Activated CD8-positive, alpha-beta memory T cell treated with anti-CD3 and anti-CD28 coated beads for 48 hours (primary cell): ENCODE measurements at regions not wholly inside any gene's neighbourhood (a gene's known extent, or its start where the extent isn't known, plus 50 kb on each side); places are given as distances from the start of the nearest gene placed in this dataset.
"Not testable (repeated sequence)": the region's sequence is repeated elsewhere in the genome, so short reads cannot be mapped to it uniquely, and the experiment has no call there.

Experiments used
- DNase-seq, 3 experiments: peaks; one replicate each; pipeline ENCODE4 v3.0.0-alpha.2; 2020; ENCODE audit warnings: low read depth in 2 of 3, low spot score in 2 of 3

DNA sequence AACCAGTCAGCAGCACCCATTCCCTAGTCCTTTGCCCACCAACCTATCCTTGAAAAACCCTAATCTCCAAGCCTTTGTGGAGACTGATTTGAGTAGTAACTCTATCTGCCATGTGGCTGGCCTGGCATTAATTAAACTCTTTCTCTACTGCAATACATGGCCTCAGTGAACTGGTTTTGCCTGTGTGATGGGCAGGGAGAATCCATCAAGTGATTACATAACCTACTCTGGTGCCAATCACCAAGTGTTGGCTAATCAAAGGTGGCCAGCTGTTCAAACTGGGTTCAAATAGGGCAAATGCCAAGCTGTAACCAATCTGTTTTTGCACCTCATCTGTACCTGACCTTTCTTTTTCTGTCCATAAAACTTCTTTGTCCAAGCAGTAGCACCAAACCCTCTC lies 139.8 kb upstream of the XPO1 start:
- no peak for DNase-seq

DNA sequence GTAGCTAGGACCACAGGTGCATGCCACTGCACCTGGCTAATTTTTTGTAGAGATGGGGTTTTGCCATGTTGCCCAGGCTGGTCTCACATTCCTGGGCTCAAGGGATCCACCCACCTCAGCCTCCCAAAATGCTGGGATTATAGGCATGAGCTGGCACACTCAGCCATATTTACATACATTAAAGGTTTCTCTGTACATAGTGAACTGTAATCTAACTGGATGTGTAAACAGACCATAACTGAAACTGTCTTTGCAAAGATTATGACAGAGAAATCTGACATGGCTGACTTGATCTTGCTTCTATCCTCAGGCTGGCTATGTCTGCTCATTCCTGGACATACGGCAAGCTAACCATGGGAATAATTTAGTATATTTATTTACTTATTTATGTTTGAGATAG lies 139.2 kb upstream of the XPO1 start:
- DNase-seq, result no peak

DNA sequence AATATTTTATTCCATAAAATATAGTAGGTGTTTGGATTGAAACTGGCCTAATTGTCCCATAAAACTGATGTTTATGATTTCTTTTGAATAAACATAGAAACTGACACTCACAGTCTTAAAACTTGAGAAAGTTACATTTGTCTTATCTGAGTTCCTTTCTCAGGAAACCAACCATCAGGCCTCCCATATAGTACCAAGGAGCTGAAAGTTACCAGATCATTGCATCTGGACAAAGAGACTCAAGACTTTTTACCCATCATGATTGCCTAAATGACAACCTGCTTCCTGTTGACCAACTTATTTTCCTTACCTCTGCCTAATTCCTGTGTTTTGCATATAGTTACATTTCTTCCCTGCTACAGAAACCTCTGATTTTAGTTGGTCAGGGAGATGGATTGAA lies 137.0 kb upstream of the XPO1 start:
- DNase-seq, result no peak

DNA sequence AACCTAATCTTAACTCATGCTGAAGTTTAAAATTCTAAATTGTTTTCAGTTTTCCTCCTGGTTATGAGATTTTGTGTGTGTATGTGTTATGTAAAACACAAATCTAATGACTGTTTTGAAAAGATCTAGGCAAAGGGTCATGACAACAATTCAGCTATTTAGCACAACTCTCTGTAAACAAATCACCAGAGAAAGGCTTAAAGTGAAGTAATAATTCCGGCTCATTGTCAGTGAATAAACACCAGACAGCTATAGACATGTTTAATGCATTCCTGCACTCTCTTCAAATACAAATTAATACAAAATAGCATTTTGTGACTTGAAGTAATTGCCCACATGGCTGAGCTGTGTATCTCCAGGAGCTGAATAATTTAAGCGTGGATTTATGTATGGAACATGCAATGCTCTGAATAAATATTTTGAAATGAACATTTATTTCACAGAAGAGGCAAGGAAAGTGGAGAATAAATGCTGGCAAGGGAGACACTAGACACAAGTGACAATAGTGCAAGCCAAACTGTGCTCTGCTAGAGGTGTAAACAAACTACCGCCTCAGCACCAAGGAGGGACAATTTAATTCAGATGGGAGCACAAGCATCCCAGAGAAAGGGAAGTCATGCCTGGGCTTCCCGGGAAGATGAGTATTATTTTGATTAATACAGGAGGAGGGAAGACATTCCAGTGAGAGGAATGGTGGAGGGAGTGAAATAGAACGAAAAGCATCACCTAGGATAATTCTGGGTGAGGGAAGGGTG lies 133.6 kb upstream of the XPO1 start:
- no peak for DNase-seq

DNA sequence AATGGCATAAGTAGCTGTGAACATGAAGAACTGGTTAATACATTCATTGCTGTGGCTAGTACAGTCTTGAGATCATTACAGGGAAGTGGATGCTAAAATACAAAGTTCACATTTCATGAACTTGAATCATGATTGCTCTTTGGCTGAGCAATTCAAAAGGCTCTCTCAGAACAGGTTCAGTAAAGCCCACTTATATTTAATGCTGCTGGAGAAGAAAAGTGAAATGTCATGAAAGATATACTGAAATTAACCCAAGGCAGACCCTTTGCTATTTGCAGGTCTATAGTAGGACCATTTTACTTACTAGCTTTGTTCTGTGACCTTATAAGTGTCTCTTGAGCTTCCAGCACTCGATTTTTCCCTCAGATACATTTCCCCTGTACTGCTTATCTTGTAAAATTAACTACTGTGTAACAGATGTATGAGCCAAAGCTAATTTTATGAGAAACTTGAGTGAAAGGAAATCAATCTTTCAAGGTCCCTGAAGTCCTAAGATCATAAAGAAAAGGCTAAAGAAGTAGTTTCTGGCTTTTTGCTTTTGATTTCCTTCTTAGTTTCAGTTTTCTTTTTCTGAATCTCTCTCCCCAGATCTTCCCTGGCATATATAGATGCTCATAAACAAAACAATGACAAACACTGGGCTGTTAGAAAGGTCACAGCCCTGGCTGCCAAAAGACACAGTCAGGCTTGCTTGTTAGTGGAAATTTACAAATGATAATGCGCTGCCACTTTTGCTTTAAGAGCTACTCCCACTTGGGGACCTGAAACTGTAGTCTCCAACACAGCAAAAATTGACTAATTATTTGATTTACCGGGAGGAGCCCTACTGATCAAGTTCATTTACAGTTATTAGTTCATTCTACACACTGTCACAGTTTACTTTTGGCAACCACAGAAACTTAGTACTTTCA lies 132.7 kb upstream of the XPO1 start:
- no peak for DNase-seq

GRCh38 chr2:61664190-61664589 lies 126.0 kb upstream of the XPO1 start:
- no peak for DNase-seq

- no peak for DNase-seq
Observed at GRCh38 chr2:61662990-61663389, 124.8 kb upstream of the XPO1 start.

DNA sequence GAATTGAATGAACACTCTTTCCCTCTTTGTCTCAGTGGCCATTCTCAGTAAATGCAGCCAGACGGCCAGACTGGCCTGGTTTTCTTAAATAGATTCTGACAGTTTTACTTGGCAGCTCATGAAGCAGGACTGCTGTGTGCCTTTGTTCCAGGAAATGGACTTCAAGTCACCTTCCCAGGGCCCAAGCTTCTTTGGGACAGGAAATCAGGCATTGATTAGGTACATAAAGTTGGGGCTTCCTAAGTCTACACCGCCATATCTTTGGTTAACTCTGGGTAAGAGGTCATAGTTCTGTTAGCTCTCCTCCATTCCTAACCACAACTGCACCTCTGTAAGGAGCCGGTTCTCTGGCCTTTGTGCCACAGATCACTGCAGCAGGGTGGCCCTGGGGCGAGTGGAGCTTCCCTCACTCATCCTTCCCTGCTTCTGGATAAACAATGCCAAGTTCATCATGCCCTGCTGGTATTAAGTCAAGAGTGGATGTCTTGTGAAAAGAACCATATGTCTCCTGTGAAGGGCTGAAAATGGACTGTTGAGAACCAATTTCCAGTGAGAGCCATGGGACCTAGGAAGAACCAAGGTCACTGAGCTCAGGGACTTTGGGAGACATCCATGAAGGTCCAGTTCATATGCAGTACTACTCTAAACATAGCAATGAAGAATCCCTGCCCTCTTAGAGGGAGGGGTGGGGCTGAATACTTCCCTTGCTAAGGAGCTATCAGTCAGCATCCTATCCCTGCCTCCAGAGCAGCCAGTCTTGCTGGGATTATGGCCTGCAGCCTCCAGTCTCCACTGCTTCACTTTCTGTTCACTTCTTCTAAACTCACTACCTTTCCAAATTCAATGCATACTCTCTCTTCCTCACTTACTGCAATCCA lies 122.6 kb upstream of the XPO1 start:
- no peak for DNase-seq

DNA sequence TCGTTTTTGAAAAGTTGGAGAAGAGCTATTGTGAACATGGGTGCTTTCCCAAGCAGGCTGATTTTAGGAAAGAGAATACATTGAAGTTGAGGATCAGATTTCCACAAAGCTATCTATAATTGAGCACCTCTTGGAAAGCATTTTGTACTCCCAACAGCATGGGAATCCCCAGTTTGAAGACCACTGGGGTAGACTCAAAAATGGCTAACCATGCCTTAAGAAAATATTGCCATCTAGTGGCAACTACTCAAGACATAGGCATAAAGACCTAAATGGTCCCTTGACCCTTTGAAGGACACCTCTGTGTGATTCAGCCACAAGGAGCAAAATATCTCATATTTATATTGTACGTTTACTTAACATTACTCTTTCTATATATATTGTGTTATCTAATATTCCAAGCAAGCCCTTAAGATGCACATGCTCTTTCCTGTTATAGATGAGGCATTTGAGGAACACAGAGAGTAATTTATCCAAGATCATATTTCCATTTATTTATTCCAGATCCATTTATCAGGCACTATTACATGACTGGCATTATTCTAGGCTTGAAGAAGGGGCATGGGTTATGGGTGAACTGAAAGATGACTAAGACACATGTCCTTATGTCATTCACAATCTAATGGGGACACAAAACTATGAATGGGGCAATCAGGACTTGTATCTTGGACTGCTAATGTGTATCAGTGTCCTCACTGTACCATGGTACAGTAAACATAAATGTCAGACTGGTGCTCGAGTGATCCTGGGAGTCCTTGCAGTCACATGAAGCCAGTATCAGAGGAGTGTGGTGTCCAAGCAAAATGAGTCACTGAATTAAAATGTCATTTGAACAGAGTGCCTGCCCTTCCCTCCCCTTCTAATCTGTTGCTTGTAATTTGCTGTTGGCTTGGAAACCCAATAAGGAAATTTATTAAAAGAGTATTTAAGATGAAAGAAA lies 121.0 kb upstream of the XPO1 start:
- no peak for DNase-seq

DNA sequence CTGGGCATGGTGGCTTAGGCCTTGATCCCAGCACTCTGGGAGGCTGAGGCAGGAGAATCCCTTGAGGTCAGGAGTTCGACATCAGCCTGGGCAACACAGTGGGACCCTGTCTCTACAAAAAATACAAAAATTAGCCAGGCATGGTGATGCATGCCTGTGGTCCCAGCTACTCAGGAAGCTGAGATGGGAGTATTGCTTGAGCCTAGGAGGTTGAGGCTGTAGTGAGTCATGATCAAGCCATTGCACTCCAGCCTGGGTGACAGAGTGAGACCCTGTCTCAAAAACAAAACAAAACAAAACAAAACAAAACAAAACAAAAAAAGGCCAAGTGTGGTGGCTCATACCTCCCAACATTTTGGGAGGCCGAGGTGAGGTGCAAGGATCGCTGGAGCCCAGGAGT lies 111.8 kb upstream of the XPO1 start:
- not testable (repeated sequence) for DNase-seq

DNA sequence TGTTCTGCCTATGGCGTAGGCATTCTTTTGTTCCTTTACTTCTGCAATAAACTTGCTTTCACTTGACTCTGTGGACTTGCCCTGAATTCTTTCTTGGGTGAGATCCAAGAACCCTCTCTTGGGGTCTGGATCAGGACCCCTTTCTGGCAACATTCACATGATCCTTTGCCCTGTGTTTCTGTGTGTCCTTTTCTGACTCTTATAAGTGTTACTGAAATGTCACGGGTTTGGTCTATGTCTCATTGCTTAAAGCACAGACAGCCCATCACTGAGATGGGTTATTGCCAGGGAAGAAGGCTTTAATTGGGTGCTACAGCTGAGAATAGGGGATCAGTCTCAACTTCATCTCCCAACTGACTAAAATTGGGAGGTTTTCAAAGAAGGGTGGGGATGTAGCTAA lies 110.9 kb upstream of the XPO1 start:
- no peak for DNase-seq

DNA sequence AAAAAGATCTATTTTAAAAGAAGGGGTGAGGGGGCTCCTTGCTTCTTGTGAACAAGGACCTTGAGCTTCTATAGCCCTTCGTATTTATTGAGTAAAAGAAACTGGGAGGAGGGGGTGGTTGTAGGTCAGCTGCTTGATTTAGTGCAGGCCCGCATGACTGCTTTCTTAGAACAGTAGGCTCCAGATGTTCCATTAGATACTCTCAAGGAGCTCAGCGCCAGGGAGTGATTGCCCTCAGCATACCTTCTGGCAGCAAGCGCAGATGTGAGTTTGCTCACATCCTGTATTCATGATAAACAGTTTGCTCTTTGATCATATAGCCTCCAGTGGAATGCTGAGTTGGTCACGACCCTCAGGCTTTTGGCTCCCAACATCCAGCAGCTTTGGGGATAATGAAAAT lies 108.9 kb upstream of the XPO1 start:
- no peak for DNase-seq

DNA sequence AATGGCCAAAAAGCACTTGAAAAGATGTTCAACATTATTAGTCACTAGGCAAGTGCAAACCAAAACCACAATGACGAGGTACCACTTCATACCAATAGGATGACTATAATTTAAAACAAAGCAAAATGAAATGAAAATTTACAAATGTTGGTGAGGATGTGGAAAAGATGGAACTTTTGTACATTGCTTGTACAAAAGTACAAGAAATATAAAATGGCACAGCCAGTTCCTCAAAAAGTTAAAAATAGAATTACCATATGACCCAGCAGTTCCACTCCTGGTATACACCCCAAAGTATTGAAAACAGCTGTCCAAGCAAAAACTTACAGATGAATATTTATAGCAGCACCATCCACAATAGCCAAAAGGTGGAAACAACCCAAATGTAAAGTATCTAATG lies 107.8 kb upstream of the XPO1 start:
- DNase-seq, result no peak

- not testable (repeated sequence) for DNase-seq
Observed at GRCh38 chr2:61643153-61643552, 105.0 kb upstream of the XPO1 start.

DNA sequence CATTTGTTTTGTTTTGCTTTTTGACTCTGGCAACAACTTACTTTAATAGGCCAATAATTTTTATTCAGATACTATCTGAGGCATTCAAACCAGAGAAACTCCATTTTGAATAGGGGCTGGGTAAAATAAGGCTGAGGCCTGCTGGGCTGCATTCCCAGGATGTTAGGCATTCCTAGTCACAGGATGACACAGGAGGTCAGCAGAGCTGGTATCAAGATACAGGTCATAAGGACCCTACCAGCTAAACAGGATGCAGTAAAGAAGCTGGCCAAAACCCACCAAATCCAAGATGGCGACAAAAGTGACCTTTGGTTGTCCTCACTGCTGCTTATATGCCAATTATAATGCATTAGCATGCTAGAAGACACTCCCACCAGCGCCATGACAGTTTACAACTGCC lies 102.2 kb upstream of the XPO1 start:
- no peak for DNase-seq

DNA sequence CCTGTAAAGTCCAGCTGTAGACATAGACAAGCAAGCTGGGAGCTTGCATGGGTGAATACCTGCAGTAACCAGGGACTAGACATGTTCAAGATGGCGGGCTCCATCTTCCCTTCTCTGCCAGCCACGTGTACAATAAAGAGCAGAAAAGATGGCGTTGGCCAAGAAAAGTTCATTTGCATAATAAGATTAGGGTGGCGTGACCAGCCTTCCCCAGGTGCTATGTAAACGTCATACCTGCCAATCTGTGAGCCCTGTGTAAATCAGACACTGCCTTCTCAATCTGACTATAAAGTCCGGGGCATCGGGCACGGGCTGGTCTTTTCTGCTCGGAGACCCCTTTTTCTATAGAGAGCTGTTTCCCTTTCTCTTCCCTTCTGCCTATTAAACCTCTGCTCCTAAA lies 101.6 kb upstream of the XPO1 start:
- no peak for DNase-seq

GRCh38 chr2:61636686-61637085 lies 98.5 kb upstream of the XPO1 start:
- DNase-seq, result no peak

GRCh38 chr2:61634512-61634911 lies 96.4 kb upstream of the XPO1 start:
- DNase-seq, result no peak

DNA sequence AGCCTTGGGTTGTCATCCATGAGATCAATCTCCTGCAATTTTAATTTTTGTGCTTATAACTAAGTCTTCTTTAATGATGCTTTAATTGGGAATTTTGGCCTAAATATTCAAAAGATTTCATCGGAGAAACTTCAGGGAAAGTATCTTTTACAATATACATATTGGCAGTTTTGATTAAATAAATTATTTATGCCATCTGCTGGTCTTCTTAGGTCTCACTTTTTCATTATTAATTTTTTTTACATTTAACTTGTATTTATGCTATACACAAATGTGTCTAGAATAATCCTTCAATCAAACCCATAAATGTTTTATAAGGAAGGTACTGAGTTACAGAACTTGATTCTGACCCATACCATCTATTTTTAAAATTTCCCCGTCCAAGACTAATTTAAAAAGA lies 95.1 kb upstream of the XPO1 start:
- no peak for DNase-seq
